ENCODE measurements at regions not wholly inside any gene's neighbourhood (a gene's known extent, or its start where the extent isn't known, plus 50 kb on each side); places are given as distances from the start of the nearest gene placed in this dataset.

DNA sequence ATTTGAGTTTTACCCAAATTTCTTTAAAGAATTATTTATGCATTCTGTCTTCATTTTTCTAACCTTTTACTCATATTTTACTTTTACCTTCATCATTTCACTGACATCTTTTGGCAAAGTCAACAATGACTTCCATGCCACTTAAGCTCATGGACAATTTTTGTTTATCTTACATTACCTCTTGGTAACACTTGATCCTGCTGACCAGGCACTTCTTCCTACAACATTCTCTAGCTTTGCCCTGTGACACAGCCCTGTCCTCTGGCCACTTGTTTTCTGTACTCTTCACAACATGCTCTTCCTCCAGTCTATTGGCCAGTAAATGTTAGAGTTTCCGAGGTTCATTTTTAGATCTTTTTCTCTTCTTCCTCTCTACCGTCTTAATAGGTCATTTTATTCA lies 377.2 kb downstream of the SUCLA2 start:
- TF ChIP-seq, protein P1, sequence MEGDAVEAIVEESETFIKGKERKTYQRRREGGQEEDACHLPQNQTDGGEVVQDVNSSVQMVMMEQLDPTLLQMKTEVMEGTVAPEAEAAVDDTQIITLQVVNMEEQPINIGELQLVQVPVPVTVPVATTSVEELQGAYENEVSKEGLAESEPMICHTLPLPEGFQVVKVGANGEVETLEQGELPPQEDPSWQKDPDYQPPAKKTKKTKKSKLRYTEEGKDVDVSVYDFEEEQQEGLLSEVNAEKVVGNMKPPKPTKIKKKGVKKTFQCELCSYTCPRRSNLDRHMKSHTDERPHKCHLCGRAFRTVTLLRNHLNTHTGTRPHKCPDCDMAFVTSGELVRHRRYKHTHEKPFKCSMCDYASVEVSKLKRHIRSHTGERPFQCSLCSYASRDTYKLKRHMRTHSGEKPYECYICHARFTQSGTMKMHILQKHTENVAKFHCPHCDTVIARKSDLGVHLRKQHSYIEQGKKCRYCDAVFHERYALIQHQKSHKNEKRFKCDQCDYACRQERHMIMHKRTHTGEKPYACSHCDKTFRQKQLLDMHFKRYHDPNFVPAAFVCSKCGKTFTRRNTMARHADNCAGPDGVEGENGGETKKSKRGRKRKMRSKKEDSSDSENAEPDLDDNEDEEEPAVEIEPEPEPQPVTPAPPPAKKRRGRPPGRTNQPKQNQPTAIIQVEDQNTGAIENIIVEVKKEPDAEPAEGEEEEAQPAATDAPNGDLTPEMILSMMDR (optimal IDR thresholded peaks at IDR 0.05 in 1 of 3, IDR thresholded peaks at IDR 0.05 in 1 of 3, conservative IDR thresholded peaks at IDR 0.05 in 1 of 3; ENCODE audit: extremely low read depth in 1 of 3, insufficient read depth in 2 of 3, low read length in 3 of 3): no peak
- TF ChIP-seq EZH2 (IDR thresholded peaks at IDR 0.05; ENCODE audit: low read length): no peak
